ENCODE measurements at regions not wholly inside any gene's neighbourhood (a gene's known extent, or its start where the extent isn't known, plus 50 kb on each side); places are given as distances from the start of the nearest gene placed in this dataset.

DNA sequence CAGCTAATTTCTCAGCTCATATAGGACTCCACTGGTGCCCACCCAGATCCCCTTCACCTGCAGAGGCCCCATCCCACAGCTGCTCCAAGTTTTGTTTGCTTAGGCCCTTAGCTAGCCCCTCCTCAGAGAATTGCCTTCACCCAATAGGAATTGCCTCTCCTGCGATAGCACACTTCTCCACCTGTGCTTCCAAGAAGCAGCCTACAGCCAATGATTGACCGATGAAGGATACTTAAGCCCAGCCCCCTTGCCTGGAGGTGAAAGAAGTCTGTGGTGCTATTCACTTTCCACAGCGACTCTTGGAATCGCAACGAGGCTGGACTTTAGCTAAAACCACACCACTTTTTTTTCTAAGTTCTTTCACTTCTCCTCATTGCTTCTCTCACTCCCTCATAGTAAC is 353.2 kb upstream of the BTBD3 start:
- no peak for DNase-seq
- no peaks in the 10 kb centered on the region for H3K4me1 ChIP-seq
- H3K27me3 ChIP-seq = no peaks in the 10 kb centered on the region
- H3K9me3 ChIP-seq = no peaks in the 10 kb centered on the region
- no peak overlapping the region for H3K27ac ChIP-seq
- TF ChIP-seq POLR2A (IDR thresholded peaks at IDR 0.05) = no peak
- TF ChIP-seq, protein P1, sequence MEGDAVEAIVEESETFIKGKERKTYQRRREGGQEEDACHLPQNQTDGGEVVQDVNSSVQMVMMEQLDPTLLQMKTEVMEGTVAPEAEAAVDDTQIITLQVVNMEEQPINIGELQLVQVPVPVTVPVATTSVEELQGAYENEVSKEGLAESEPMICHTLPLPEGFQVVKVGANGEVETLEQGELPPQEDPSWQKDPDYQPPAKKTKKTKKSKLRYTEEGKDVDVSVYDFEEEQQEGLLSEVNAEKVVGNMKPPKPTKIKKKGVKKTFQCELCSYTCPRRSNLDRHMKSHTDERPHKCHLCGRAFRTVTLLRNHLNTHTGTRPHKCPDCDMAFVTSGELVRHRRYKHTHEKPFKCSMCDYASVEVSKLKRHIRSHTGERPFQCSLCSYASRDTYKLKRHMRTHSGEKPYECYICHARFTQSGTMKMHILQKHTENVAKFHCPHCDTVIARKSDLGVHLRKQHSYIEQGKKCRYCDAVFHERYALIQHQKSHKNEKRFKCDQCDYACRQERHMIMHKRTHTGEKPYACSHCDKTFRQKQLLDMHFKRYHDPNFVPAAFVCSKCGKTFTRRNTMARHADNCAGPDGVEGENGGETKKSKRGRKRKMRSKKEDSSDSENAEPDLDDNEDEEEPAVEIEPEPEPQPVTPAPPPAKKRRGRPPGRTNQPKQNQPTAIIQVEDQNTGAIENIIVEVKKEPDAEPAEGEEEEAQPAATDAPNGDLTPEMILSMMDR (IDR thresholded peaks at IDR 0.05) = no peak
- H3K36me3 ChIP-seq = no peaks in the 10 kb centered on the region
- no peak overlapping the region for H3K4me3 ChIP-seq
- intact Hi-C loops (cut with DNase I; ENCODE audit: low total_unique reads) = no loop called here

DNA sequence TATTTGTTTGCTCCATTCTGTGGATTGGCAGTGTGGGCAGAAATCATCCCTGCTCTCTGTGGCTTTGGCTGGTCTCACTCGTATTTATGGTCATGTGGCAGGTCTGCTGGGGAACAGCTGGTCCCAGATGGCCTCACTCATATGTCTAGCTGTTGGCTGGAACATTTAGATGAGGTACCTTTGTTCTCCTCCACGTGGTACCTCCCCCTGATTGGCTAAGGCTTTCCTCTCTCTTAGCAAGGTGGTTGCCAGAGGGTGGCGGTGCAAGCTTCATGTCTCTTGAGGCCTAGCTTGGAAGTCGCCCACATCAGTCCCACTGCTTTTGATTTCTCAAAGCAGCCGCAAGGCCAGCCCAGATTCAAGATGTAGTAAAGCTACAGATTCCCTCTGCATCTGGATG is 348.5 kb upstream of the BTBD3 start:
- H3K4me1 ChIP-seq = no peaks in the 10 kb centered on the region
- no peaks in the 10 kb centered on the region for H3K36me3 ChIP-seq
- H3K27me3 ChIP-seq = no peaks in the 10 kb centered on the region
- intact Hi-C loops (cut with DNase I; ENCODE audit: low total_unique reads) = no loop called here
- H3K4me3 ChIP-seq = no peak overlapping the region
- no peaks in the 10 kb centered on the region for H3K9me3 ChIP-seq
- DNase-seq = no peak
- TF ChIP-seq POLR2A (IDR thresholded peaks at IDR 0.05) = no peak
- TF ChIP-seq, protein P1 (IDR thresholded peaks at IDR 0.05) = no peak
- H3K27ac ChIP-seq = no peak overlapping the region

DNA sequence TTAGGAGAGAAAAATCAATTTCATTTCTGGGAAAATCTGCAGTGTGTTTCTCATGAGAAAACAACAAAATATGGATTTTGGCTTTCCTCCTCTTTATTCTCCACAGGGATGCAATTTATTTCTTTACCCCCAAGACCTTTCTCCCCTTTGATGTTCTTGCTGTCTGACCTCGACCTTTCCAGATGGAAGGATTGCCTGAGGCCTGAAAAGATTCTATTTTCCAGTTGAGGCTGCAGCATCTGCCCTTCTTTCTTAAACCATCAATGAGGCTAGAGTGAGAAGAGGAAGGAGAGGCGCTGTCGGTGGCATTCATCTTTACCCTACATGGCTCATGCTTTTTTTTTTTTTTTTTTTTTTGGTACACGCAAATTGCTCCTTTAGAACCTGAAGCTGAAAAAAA is 344.2 kb upstream of the BTBD3 start:
- Histone ChIP-seq H3K27ac (no peak overlapping the region), H3K4me1 (no peaks in the 10 kb centered on the region), H3K27me3 (no peaks in the 10 kb centered on the region), H3K4me3 (no peak overlapping the region), H3K9me3 (no peaks in the 10 kb centered on the region), H3K36me3 (no peaks in the 10 kb centered on the region)
- intact Hi-C loops (cut with DNase I; ENCODE audit: low total_unique reads) = no loop called here
- TF ChIP-seq POLR2A (IDR thresholded peaks at IDR 0.05) = no peak
- TF ChIP-seq, protein P1 (IDR thresholded peaks at IDR 0.05) = no peak
- DNase-seq = no peak

DNA sequence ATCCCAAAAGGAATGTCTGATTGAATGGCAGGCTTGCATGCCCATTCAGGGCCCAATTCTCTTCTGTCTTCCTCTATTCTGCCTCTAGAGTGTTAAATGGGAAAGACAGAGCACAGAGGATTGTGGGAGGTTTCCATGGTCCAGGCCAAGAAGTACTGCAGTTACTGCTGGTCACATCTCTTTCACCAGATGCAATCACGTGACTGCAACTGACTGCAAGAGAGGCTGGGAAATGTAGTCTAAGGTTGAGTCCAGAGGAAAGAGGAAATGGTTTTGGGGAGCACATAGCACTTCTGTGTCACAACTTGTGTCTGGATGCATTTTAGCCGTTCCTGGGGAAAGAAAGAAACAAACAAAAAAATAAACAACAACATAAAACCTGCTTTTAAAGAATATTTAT is 336.4 kb upstream of the BTBD3 start:
- no peak overlapping the region for H3K4me3 ChIP-seq
- H3K27ac ChIP-seq = no peak overlapping the region
- intact Hi-C loops (cut with DNase I; ENCODE audit: low total_unique reads) = no loop called here
- H3K4me1 ChIP-seq = no peaks in the 10 kb centered on the region
- no peak for TF ChIP-seq POLR2A (IDR thresholded peaks at IDR 0.05)
- TF ChIP-seq, protein P1 (IDR thresholded peaks at IDR 0.05) = no peak
- no peak for DNase-seq
- no peaks in the 10 kb centered on the region for H3K36me3 ChIP-seq
- no peaks in the 10 kb centered on the region for H3K9me3 ChIP-seq
- no peaks in the 10 kb centered on the region for H3K27me3 ChIP-seq

DNA sequence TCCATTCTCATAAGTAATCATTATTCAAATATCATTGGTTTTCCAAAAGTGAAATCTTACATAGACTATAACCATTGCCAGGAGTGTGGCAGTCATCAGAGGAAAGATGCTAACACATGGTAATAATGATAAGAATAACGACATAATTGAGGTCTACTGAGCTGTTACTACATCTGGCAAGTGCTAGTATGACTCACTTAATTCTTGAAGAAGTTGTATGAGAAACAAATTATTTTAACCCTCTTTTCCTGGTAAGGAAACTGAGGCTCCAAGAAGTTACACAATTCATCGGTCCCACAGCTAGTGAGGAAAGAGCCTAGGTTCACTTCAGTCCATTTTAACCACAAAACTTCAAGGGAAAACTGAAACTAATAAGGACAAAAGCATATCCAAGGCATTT is 335.6 kb upstream of the BTBD3 start:
- Histone ChIP-seq H3K4me3 (no peak overlapping the region), H3K9me3 (no peaks in the 10 kb centered on the region), H3K27me3 (no peaks in the 10 kb centered on the region), H3K27ac (no peak overlapping the region), H3K4me1 (no peaks in the 10 kb centered on the region), H3K36me3 (no peaks in the 10 kb centered on the region)
- no peak for TF ChIP-seq POLR2A (IDR thresholded peaks at IDR 0.05)
- TF ChIP-seq, protein P1 (IDR thresholded peaks at IDR 0.05) = no peak
- intact Hi-C loops (cut with DNase I; ENCODE audit: low total_unique reads) = no loop called here
- DNase-seq = no peak

Data from uterus (tissue), 3 donors.